ENCODE measurements at regions not wholly inside any gene's neighbourhood (a gene's known extent, or its start where the extent isn't known, plus 50 kb on each side); places are given as distances from the start of the nearest gene placed in this dataset.

DNA sequence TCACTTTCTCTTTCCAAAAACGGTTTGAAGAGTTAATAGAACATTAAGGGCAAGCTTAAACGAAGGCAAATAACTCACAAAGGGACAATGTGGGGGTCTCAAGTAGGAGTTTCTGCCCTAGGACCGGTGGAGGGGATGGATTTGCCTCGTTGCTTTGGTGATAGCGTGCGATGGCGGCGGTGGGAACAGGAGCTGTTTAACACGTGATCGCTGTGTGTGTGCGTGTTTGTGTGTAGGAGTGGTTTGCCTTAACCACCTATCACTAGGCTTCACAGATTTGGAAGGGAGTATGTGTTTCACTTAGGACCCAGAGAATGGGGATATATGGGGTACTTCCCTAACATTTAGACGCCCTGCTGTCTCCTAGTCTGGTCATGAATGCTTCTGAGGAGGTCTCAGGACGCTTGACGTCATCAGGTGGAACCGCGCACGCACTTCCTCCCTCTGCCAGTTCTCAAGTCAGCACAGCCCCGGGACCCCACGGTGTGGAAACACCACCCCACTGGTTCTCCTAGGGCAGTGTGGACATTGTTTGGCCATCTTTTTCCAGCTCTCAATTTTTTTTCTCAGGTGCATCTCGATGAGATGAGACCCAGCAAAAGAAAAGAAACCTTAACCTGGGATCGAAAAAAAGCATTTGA, 231.2 kb downstream of the ATP23 start:
- TF ChIP-seq JUND (IDR thresholded peaks at IDR 0.05) (no peak), CTCF (IDR thresholded peaks at IDR 0.05; ENCODE audit: low read depth, low read length, missing input control) (no peak), EGR1 (IDR thresholded peaks at IDR 0.05; ENCODE audit: low read depth in 2 of 2) (no peak), REST (IDR thresholded peaks at IDR 0.05) (no peak), RXRA (IDR thresholded peaks at IDR 0.05) (no peak), ATF3 (IDR thresholded peaks at IDR 0.05) (no peak), YY1 (IDR thresholded peaks at IDR 0.05) (no peak)
- TF ChIP-seq, protein P1, sequence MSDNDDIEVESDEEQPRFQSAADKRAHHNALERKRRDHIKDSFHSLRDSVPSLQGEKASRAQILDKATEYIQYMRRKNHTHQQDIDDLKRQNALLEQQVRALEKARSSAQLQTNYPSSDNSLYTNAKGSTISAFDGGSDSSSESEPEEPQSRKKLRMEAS (IDR thresholded peaks at IDR 0.05) = no peak

All from liver (tissue), 3 donors.